ENCODE measurements at regions not wholly inside any gene's neighbourhood (a gene's known extent, or its start where the extent isn't known, plus 50 kb on each side); places are given as distances from the start of the nearest gene placed in this dataset.

DNA sequence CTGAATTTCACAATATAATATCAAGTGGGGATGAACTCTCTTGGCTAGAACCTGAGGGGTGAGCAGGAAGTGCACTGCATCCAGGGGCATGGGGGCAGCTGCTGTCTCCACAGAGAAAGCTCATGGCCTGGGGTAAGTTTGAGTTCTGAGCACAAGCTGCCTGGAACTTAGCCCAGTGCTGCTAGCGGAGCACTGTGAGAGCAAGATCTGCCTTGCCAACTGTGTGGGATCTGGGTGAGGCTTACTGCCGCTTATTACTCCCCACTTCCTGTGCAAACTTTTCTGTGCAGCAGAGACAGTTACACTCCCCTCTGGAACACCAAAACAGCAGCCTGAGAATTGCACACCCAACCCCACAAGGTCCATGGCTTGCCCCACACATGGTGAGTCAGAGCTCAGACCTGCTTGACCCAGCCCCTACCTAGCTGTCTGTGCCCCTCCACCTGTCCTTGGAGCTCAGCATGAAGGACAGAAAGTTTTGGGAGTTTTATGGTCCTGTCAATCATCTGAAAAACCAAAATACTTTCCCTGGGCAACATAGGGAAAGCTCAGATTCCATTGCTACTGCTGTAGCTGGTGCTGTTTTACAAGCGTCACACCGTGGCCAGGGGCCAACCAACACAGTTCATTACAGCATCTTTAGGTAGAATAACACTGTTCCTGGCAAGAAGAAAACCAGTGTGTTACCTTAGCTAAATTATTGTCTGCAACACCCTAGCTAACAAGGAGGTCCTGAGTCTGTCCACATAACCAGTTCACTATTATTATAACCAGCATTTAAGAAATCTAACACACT lies 762.1 kb upstream of the NEGR1 start:
- CTCF ChIA-PET, result no interaction called here
- no peaks in the 10 kb centered on the region for H3K4me1 ChIP-seq (ENCODE audit: control insufficient read depth, extremely low read depth, insufficient read depth, low read length)
- H2AFZ ChIP-seq (ENCODE audit: low read depth, low read length), result no peak overlapping the region
- no peak overlapping the region for H3K4me3 ChIP-seq (replicated peaks in 1 of 3; ENCODE audit: insufficient read depth in 1 of 3, low read depth in 1 of 3, low read length in 3 of 3)
- no peak overlapping the region for H3K4me2 ChIP-seq (ENCODE audit: insufficient read depth, low read length)
- POLR2A ChIA-PET, result no interaction called here
- no peaks in the 10 kb centered on the region for H4K20me1 ChIP-seq (replicated peaks; ENCODE audit: control insufficient read depth, extremely low read depth, insufficient read depth, low read length)
- H3K9me3 ChIP-seq (replicated peaks; ENCODE audit: control insufficient read depth, insufficient read depth, low read length), result no peaks in the 10 kb centered on the region
- H3K79me2 ChIP-seq (ENCODE audit: control insufficient read depth, insufficient read depth, low read length), result no peaks in the 10 kb centered on the region
- no peaks in the 10 kb centered on the region for H3K9me1 ChIP-seq (replicated peaks; ENCODE audit: control insufficient read depth, extremely low read depth, insufficient read depth, low read length)
- dilution Hi-C loops (cut with MboI; ENCODE audit: extremely low pct_ligation_motif_present, low sequenced_read_pairs) (no loop called here), intact Hi-C loops (cut with micrococcal nuclease) (no loop called here)
- no TSS peak for BruUV-seq (replicated peaks)
- DNase-seq (ENCODE audit: low read depth, low spot score) (no peak), FAIRE-seq (no peak)
- no peak overlapping the region for H3K9ac ChIP-seq (replicated peaks; ENCODE audit: extremely low read depth, insufficient read depth, low read length)
- H3K27ac ChIP-seq (ENCODE audit: insufficient read depth, low read depth, low read length), result no peak overlapping the region
- no peak for TF ChIP-seq POLR2AphosphoS5 (IDR thresholded peaks at IDR 0.05; ENCODE audit: insufficient read depth, low read depth, low read length)
- no peak for TF ChIP-seq JUN (IDR thresholded peaks at IDR 0.05; ENCODE audit: borderline replicate concordance, insufficient read depth, insufficient read length, low read depth)
- no peak for TF ChIP-seq CTCF (IDR thresholded peaks at IDR 0.05; ENCODE audit: extremely low read depth in 1 of 2, insufficient read depth in 1 of 2, low read depth in 1 of 2, low read length in 2 of 2)
- no peak for TF ChIP-seq GATA2 (IDR thresholded peaks at IDR 0.05; ENCODE audit: insufficient read depth, insufficient read length, low read depth, low read length)
- no peak for TF ChIP-seq POLR2A (IDR thresholded peaks at IDR 0.05; ENCODE audit: low read depth, low read length)
- no peak for TF ChIP-seq FOS (IDR thresholded peaks at IDR 0.05; ENCODE audit: borderline replicate concordance, insufficient read depth, low read length)
- TF ChIP-seq EZH2 (IDR thresholded peaks at IDR 0.05; ENCODE audit: borderline replicate concordance, low read depth, low read length, severe bottlenecking), result no peak
- no peak for TF ChIP-seq MYC (IDR thresholded peaks at IDR 0.05; ENCODE audit: low read depth, low read length)
- TF ChIP-seq, protein P1, sequence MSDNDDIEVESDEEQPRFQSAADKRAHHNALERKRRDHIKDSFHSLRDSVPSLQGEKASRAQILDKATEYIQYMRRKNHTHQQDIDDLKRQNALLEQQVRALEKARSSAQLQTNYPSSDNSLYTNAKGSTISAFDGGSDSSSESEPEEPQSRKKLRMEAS (IDR thresholded peaks at IDR 0.05; ENCODE audit: insufficient read depth, insufficient read length), result no peak
- H3K36me3 ChIP-seq (ENCODE audit: control insufficient read depth in 2 of 2, extremely low read depth in 1 of 2, insufficient read depth in 2 of 2, low read length in 2 of 2), result no peaks in the 10 kb centered on the region
- H3K27me3 ChIP-seq (ENCODE audit: control insufficient read depth in 2 of 2, insufficient read depth in 2 of 2, low read length in 2 of 2), result no peaks in the 10 kb centered on the region

Measured in endothelial cell of umbilical vein (primary cell).